NB4 (cell line): ENCODE measurements at regions not wholly inside any gene's neighbourhood (a gene's known extent, or its start where the extent isn't known, plus 50 kb on each side); places are given as distances from the start of the nearest gene placed in this dataset.

ENCODE experiments used
- CTCF ChIP-seq: IDR thresholded peaks from one replicate; pipeline ENCODE4 v1.5.1; 2012; ENCODE audit warnings: low read depth, low read length
- POLR2A ChIP-seq: IDR thresholded peaks from 2 replicates; pipeline ENCODE4 v1.6.1; 2011; ENCODE audit warnings: mild to moderate bottlenecking; ENCODE audit not compliant: insufficient read length; ENCODE audit errors: extremely low read depth

GRCh38 chr6:78597966-78598365 lies 269.4 kb upstream of the IRAK1BP1 start:
- no peak for TF ChIP-seq CTCF
- no peak for TF ChIP-seq POLR2A
